Upper lobe of left lung (tissue), 4 donors: ENCODE measurements at regions not wholly inside any gene's neighbourhood (a gene's known extent, or its start where the extent isn't known, plus 50 kb on each side); places are given as distances from the start of the nearest gene placed in this dataset.

Source experiments
- CTCF ChIP-seq, 6 experiments: fragments of 450-650 bp in 4 of 6; fragments of 200-600 bp in 2 of 6; sonication (generic) in 2 of 6; IDR thresholded peaks; one replicate each; pipeline ENCODE4 v1.5.1; 2016 to 2019; ENCODE audit warnings: antibody characterized with exemption in 6 of 6
- POLR2A ChIP-seq, 4 donors: fragments of 450-650 bp; IDR thresholded peaks; one replicate each; pipeline ENCODE4 v1.5.1; 2016 to 2017; ENCODE audit warnings: antibody characterized with exemption in 4 of 4, mild to moderate bottlenecking in 2 of 4

- TF ChIP-seq CTCF (IDR thresholded peaks at IDR 0.05) = no peak
- TF ChIP-seq POLR2A (IDR thresholded peaks at IDR 0.05) = no peak
Observed at GRCh38 chr15:67969892-67970291, 84.2 kb upstream of the PIAS1 start.
